ENCODE measurements at regions not wholly inside any gene's neighbourhood (a gene's known extent, or its start where the extent isn't known, plus 50 kb on each side); places are given as distances from the start of the nearest gene placed in this dataset.
A peak's percentile ranks its signal among the peaks of the same experiment; 100 is the strongest.

DNA sequence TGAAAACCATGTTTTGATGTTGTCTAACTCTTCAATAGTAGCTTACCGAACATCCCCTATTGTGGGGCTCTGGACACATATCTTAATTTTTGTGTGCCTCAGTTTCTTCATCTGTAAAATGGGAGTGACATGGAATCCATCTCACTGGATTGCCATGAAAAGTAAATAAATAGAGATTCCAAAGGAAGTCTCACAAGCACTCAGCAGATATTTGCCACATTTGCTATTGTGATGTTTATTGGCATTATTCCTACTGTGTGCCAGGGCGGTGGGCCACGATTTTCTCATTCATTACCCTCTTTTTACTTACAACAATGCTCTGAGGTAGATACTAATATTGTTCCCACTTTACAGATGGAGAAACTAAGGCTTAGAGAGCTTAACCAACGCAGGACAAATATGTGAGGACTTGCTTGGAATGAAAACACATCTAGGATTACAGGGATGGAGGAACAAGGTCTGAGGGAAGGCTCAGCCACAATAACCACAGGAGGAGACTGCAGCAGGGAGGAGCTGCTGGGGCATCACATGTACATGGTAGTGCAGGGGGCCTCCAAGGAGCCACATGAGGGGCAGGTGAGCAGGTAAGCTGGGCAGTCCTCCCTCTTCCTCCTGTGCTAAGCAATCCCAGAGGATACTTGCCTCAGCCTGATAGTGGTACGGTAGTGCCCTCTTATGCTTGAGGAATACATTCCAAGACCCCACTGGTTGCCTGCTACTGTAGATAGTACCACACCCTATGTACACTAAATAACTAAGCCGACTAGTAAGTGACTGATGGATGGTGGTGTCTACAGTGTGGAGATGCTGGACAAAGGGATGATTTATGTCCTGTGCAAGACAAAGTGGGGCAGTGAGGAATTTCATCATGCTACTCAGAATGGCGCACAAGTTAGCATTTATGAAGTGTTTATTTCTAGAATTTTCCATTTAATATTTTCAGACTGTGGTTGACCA is 176.9 kb downstream of the FOXA2 start:
- Histone ChIP-seq H3K4me1 (no peaks in the 10 kb centered on the region), H3K4me2 (ENCODE audit: low read length) (no peak overlapping the region), H3K27me3 (ENCODE audit: control insufficient read depth, insufficient read depth, low read length) (no peaks in the 10 kb centered on the region), H3K79me2 (no peaks in the 10 kb centered on the region), H2AFZ (no peak overlapping the region), H3K36me3 (ENCODE audit: control insufficient read depth, insufficient read depth, low read length) (no peaks in the 10 kb centered on the region), H3K27ac (no peak overlapping the region), H3K9ac (no peak overlapping the region), H3K9me3 (ENCODE audit: control insufficient read depth, low read length) (no peaks in the 10 kb centered on the region), H3K4me3 (ENCODE audit: low read depth, low read length) (no peak overlapping the region)
- TF ChIP-seq, protein P1, sequence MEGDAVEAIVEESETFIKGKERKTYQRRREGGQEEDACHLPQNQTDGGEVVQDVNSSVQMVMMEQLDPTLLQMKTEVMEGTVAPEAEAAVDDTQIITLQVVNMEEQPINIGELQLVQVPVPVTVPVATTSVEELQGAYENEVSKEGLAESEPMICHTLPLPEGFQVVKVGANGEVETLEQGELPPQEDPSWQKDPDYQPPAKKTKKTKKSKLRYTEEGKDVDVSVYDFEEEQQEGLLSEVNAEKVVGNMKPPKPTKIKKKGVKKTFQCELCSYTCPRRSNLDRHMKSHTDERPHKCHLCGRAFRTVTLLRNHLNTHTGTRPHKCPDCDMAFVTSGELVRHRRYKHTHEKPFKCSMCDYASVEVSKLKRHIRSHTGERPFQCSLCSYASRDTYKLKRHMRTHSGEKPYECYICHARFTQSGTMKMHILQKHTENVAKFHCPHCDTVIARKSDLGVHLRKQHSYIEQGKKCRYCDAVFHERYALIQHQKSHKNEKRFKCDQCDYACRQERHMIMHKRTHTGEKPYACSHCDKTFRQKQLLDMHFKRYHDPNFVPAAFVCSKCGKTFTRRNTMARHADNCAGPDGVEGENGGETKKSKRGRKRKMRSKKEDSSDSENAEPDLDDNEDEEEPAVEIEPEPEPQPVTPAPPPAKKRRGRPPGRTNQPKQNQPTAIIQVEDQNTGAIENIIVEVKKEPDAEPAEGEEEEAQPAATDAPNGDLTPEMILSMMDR (IDR thresholded peaks at IDR 0.05), result no peak

DNA sequence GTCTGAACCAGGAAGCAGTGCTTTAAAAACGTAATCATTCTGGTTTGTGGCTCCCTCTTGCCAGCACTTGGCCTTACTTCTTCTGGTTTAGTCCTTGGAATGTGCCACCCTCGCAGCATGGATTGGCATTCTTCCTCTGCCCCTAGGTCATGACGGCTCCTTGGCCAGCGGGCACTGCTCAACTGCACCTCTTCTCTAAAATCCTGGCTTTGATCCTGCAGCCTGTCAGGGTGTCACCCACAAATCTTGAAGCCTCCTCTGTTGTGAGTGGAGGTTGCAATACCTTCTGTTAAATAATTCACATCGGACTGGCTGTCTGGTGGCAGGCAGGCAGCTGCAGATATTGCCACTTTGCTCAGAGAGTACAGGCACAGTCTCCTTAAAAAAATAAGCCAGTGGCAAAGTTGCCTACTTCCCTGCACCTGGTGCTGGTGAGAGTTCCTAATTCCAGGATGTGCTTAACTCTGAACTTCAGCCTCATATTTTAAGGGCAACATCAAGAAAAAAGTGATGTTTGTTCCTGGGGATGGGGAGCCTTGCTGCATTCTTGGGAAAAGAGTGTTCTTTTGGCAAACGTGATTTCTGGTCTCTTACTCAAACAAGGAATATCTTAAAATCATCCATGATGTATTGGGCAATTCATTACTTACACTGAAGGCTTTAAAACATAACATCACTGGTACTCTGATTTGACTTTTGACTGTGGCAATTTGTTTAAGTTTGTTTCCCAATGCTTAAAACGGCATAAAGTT is 179.8 kb downstream of the FOXA2 start:
- no peak overlapping the region for H3K9ac ChIP-seq
- H3K27ac ChIP-seq, result no peak overlapping the region
- H3K9me3 ChIP-seq (ENCODE audit: control insufficient read depth, low read length), result no peaks in the 10 kb centered on the region
- H3K4me1 ChIP-seq, result no peaks in the 10 kb centered on the region
- TF ChIP-seq, protein P1 (IDR thresholded peaks at IDR 0.05), result no peak
- H3K79me2 ChIP-seq, result no peaks in the 10 kb centered on the region
- H3K4me3 ChIP-seq (ENCODE audit: low read depth, low read length), result no peak overlapping the region
- no peak overlapping the region for H3K4me2 ChIP-seq (ENCODE audit: low read length)
- H3K27me3 ChIP-seq (ENCODE audit: control insufficient read depth, insufficient read depth, low read length), result no peaks in the 10 kb centered on the region
- no peaks in the 10 kb centered on the region for H3K36me3 ChIP-seq (ENCODE audit: control insufficient read depth, insufficient read depth, low read length)
- H2AFZ ChIP-seq, result no peak overlapping the region

- no peak overlapping the region for H3K27ac ChIP-seq
- no peak overlapping the region for H3K4me3 ChIP-seq (ENCODE audit: low read depth, low read length)
- TF ChIP-seq, protein P1 (IDR thresholded peaks at IDR 0.05), result no peak
- H3K9ac ChIP-seq, result no peak overlapping the region
- H3K4me1 ChIP-seq, result no peaks in the 10 kb centered on the region
- H2AFZ ChIP-seq, result peak overlapping the region; percentile 26
- H3K4me2 ChIP-seq (ENCODE audit: low read length), result peak overlapping the region; percentile 33
- H3K36me3 ChIP-seq (ENCODE audit: control insufficient read depth, insufficient read depth, low read length), result no peaks in the 10 kb centered on the region
- no peaks in the 10 kb centered on the region for H3K27me3 ChIP-seq (ENCODE audit: control insufficient read depth, insufficient read depth, low read length)
- H3K9me3 ChIP-seq (ENCODE audit: control insufficient read depth, low read length), result no peaks in the 10 kb centered on the region
- no peaks in the 10 kb centered on the region for H3K79me2 ChIP-seq
Observed at GRCh38 chr20:22403632-22404361, 180.6 kb downstream of the FOXA2 start.

DNA sequence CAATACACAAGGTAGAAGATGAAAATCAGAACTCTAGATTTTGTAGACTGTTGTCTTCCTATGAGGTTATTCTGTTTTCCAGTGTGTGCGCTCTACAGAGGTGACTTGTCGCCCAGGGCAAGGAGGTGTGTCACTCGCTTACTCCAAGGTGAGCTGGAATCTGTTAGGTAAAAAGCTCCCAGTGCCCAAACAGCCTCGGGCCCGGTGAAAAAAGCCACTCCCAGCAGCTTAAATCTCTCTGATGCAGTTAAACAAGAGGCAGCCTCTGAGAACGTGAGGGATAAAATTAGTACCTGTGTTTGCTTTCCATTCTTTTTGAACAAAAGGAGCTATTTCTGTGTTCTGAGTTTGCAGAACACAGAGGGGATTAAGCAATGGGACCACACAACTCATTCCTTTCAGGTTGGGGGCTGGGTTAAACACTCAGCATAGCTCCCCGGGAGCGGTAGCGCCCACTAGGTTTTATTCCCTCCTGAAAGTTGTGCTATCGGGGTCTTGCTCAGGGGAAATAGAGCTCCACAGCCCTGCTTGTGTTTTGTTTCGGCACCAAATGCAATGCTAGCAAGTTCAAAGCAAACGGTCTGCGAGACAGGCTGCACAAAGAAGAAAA is 181.2 kb downstream of the FOXA2 start:
- Histone ChIP-seq H3K9me3 (ENCODE audit: control insufficient read depth, low read length) (no peaks in the 10 kb centered on the region), H3K27me3 (ENCODE audit: control insufficient read depth, insufficient read depth, low read length) (no peaks in the 10 kb centered on the region), H3K27ac (no peak overlapping the region), H3K36me3 (ENCODE audit: control insufficient read depth, insufficient read depth, low read length) (no peaks in the 10 kb centered on the region), H2AFZ (peak overlapping the region; percentile 26), H3K4me2 (ENCODE audit: low read length) (peak overlapping the region; percentile 33), H3K4me1 (no peaks in the 10 kb centered on the region), H3K9ac (no peak overlapping the region), H3K4me3 (ENCODE audit: low read depth, low read length) (no peak overlapping the region), H3K79me2 (no peaks in the 10 kb centered on the region)
- TF ChIP-seq, protein P1 (IDR thresholded peaks at IDR 0.05), result no peak

Measured in parathyroid adenoma (tissue), 2 donors.